Stimulated activated CD4-positive, alpha-beta T cell treated with anti-CD3 and anti-CD28 coated beads, Interleukin-12 subunit alpha, Interleukin-12 subunit beta, amount 100 ng/mL, for 24 hours (primary cell): ENCODE measurements at regions not wholly inside any gene's neighbourhood (a gene's known extent, or its start where the extent isn't known, plus 50 kb on each side); places are given as distances from the start of the nearest gene placed in this dataset.
"Not testable (repeated sequence)": the region's sequence is repeated elsewhere in the genome, so short reads cannot be mapped to it uniquely, and the experiment has no call there.

ENCODE experiments used
- DNase-seq, 2 experiments: peaks; one replicate each; pipeline ENCODE4 v3.0.0-alpha.2; 2020; ENCODE audit warnings: low read depth in 2 of 2

DNA sequence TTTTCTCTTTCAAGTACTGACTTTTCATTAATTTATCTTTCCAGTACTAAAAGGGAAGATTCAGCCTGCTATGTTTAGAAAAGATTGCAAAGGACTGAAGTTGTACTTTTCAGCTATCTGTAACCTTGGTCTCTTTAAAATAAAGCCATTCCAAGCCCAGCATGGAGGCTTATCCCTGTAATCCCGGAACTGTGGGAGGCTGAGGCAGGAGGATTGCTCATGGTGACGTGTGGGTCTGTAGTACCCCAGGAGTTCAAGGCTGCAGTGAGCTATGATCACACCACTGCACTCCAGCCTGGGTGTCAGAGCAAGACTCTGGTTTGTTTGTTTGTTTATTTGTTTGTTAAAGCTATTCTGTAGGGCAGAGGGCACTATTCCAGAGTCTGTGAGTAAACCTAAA, 50.6 kb upstream of the TMEM170B start:
- DNase-seq = no peak

DNA sequence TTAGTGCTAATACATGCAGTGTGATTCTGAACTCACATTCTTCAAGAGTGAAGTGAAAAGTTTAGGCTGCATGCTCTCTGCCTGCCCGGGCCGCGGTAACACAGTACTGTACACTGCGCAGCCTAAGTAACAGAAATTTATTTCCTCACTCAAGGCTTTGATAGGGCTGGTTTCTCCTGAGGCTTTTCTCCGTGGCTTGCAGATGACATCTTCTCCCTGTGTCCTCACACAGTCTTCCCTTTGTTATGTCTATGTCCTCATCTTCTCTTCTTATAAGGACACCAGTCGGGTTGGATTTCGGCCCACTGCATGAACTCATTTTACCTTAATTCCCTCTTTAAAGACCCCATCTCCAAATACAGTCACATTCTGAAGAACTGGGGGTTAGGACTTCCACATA, 51.1 kb upstream of the TMEM170B start:
- no peak for DNase-seq

DNA sequence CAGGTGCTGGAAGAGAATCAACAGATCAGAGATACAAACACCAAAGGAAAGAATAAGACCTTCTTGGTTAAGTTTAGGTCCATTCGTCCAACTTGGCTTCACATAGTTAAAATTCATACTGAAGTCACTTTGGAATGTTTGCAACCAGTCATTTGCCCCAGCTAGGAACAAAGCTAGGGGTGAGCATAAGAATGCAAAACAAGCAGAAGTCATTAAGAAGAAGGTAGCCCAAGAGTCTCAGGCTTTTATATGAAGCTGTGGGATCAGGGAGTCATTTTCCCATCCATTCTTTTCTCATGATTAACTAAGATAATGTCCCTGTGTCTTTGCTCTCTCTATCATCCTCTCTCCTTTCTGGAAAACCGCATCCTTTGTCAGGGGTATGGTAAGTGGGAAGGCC, 51.5 kb upstream of the TMEM170B start:
- DNase-seq = no peak

DNA sequence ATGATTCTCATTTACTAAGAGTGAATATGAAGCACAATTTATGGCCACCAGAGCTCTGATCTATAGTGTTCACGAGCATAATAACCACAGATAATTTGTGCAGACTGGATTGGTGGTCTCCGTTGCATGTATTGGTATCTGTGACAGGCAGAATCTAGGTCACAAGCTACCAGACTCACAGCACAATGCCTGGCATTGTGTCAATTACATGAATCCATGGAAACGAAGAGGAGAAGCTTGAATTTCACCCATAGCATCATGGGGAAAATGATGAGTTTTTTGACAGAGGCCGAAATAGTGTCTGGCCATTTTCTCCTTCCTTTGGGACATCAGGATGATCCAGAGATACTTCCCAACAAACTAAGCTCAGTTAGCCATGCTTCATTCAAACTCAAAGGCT, 52.3 kb upstream of the TMEM170B start:
- no peak for DNase-seq

DNA sequence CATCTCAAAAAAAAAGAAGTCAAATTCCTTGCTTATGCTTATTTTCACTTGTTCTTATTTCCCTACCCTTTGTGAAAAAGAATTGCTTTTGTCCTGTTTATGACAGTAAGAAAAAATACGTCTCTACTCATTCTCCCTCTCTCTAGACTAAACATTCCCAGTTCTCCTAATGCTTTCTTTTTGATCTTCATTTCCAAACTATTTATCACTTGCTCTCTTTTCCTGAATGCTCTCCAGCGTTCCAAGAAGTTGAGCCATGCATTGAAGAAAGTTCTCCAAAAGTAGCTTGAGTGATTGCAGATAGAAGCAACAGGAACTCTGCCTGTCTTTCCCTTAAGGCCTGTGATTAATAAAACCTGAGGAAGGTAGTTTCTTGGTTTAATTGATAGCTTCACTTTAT, 53.1 kb upstream of the TMEM170B start:
- no peak for DNase-seq

DNA sequence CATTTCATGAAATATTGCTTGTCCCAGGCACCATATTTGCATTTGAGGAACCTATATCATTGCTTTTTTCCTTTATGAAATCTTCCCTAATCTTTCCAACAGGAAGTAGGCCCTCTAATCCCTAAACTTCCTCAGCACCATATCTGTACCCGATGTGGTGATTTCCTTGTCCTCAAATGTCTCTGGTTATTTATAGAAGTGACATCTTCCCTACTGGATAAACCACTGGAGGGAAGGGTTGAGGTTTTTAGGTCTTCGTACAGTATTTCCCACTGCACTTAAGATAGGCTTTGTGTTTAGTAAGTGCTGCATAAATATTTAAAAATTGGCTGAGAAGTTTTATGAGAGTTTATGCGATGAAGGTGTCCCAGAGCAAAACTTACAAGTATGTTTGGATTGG, 54.9 kb upstream of the TMEM170B start:
- no peak for DNase-seq

DNA sequence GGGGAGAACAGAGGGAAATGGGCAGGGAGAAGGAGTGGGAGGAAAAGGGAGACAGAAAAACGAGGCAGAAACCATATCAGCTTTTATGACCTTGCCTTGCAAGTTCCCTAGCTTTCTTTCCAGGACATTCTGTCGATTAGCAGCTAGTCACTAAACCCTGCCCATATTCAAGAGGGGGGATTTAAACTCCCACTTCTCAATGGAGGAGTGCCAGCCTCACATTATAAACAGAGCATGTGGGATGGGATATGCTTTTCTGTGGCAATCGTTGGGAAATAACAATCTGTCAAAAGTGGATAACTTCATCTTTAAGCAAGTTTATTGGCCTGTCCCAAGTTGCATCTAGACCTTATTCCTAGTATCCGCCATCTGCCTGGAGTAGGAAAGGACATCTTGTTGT, 57.0 kb upstream of the TMEM170B start:
- DNase-seq = no peak

DNA sequence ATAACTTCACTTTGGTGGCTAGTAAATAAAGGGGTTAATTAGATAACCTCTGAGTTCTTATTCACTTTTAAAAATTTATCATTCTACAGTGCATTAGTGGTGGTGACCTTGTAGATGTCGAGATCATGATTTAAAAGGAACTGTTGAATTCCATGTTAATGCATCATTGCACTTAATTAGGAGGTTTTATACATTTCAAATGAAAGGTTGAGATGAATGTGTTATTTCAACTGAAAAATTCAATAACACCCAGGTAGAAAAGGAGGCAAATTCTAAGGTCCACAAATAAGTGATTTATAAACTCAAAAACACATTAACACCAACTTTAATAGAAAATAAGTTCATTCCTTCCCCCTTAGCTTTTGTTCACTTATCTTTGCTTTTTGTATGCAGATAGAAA, 58.3 kb upstream of the TMEM170B start:
- DNase-seq = no peak

DNA sequence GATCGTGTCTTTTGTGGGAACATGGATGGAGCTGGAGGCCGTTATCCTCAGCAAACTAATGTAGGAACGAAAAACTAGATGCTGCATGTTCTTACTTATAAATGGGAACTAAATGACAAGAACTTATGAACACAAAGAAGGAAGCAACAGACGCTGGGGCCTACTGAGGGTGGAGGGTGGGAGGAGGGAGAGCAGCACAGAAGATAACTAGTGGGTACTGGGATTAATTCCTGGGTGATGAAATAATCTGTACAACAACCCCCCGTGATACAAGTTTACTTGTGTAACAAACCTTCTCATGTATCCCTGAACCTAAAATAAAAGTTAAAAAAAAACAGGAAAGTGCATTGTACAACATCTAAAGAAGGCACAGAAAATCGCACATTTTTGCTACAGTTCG, 59.0 kb upstream of the TMEM170B start:
- DNase-seq = no peak

DNA sequence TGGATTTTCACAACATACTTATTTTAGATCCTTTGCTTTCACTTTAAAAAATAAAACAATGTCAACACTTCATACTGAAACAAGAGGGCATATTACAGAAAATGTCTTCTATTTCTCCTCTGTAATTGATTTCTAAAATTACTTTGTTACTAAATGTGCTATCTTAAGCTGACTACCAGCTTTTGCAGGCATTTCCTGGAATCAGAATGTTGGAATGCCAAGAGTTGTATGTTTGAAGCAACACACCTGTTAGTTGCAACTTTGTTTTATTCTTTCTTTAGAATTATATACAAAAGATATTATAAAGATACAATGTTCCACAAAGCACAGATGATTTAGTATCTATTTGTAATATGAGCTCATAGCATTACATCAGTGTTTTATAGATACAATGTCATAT, 62.5 kb upstream of the TMEM170B start:
- no peak for DNase-seq

DNA sequence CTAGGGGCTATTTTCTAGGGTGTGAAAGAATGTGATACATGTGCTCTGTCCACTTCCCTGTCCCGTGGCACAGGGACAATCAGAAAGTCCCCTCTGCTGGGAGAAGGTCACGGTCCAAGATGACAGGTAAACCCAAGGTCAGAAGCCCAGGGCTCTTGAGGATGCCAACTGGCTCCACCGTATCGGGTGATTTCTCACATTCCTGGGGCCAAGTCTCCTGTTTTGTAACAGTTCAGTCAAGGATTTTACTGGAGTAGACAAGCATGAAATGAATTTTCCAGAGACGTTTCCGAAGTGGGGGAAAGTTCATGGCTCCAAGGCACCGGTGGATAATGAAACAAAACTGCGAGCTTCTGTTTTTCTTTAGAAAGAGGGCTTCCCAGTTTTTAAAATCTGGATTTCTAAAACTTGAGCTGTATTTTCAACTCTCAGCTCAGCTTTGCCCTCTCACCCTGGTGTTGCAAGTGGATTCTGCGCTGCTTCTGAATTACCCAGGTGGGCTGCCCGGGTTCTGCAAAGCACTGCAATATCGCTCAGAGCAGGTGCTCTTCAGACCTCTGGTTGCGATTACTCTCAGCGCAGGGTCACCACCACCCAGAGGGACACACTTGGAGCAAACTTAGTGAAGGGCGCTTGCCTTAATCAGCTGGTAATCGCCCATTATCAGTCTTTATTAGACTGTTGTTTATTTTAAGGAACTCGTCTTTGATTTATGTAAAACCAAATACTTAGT, 64.4 kb upstream of the TMEM170B start:
- DNase-seq = no peak

DNA sequence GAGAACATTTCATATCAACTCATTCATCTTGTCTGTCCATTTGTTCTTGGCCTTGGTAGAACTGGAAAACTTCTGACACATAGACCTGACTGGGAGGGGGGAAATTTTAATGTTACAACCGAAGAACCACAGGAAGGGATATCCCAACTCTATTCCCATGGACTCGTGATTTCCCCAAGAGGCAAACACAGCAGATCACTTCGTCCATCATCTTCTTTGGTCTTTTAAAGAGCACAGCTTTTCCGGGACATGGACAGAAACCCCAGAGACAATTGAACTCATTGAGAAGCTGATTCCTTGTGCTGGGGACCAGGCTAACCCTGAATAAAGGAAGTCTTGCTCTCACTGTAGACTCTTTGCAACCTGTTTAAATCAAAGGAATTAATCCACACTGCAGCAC, 66.3 kb upstream of the TMEM170B start:
- DNase-seq = no peak

DNA sequence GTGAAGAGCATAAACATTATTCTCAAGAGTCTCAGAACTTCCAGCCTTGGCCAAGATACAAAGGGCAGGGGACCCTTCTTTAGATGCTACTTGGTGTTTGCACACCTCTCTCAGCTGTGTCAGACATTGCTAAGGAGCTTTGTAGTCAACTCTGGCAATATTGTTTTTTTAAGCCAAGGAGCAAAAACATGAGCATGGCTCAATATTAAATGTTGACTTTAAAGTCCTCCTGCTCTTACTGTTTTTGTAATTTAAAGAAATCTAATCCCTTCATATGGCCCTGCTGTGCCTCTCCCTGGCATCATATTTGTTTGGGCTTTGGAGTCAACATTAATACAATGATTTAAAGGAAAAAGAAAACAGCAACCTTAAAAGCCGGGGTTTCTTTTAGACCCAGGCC, 67.9 kb upstream of the TMEM170B start:
- no peak for DNase-seq

DNA sequence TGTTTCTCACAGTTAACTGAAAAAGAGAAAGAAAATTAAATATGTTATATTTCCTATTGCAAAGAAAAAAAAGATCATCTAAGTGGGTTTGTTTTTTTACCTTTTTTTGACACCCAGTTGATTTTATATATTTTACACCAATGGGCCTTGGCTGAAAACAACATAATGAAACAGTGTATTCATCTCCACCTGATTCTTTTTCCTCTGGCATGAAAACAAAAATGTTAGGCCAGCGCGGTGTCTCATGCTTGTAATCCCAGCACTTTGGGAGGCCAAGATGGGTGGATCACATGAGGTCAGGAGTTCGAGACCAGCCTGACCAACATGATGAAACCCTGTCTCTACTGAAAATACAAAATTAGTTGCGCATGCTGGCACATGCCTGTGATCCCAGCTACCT, 69.3 kb upstream of the TMEM170B start:
- DNase-seq = not testable (repeated sequence)

DNA sequence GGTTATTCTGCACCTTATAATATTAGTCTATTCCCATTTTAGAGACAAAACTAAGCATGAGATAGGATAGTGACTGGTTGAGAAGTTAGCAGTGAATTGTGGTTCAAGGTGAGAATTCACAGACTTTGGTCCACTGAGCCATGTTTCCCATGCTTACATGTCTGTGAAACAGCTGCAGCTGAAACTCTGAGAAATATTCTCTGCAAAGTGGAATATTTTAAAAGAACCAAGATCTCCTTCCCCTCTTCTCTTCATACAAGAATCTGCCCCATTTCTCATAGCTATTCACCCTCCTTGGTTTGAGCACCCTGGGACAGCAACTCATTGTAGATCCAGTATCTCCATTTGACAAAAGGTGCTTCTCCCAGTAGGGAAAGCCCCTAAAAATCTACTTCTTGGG, 70.2 kb upstream of the TMEM170B start:
- no peak for DNase-seq

DNA sequence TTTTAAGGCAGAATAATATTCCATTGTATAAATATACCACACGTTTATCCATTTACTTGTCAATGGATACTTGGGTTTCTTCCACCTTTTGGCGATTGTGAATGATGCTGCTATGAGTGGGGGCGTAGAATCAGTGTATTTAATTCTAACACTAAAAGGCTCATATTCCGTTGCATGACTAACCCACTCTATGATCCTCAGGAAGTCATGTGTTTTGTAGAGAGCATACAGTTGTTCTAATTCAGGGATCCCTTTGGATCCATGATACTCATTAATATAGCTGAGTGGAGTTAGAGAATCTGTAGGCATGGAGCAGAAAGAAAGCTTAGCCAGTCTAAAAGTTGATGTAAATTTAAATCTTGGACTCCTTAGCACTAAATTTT, 74.2 kb upstream of the TMEM170B start:
- no peak for DNase-seq

DNA sequence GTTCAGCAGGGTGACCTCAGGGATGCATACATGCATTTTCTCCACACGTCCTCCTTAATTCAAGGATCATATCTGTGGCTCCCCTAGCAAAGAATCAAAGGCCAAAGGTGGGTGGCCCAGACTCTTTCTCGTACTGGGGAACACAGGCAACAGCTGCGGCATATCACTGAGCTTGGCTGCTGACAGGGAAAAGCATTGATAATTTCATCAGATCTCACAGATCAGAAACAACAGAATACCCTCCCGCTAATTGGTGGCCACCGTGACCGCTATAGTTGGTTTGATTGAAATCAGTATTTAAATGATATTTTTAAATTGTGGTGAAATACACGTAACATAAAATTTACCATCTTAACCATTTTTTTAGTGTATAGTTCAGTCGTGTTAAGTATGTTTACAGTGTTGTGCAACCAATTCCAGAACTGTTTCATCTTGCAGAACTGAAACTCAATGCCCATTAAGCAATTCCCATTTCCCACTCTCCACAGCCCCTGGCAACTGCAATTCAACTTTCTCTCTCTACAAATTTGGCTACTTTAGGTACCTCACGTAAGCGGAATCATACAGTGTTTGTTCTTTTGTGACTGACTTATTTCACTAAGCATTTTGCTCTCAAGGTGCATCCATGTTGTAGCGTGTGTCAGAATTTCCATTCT, 74.7 kb upstream of the TMEM170B start:
- DNase-seq = no peak

DNA sequence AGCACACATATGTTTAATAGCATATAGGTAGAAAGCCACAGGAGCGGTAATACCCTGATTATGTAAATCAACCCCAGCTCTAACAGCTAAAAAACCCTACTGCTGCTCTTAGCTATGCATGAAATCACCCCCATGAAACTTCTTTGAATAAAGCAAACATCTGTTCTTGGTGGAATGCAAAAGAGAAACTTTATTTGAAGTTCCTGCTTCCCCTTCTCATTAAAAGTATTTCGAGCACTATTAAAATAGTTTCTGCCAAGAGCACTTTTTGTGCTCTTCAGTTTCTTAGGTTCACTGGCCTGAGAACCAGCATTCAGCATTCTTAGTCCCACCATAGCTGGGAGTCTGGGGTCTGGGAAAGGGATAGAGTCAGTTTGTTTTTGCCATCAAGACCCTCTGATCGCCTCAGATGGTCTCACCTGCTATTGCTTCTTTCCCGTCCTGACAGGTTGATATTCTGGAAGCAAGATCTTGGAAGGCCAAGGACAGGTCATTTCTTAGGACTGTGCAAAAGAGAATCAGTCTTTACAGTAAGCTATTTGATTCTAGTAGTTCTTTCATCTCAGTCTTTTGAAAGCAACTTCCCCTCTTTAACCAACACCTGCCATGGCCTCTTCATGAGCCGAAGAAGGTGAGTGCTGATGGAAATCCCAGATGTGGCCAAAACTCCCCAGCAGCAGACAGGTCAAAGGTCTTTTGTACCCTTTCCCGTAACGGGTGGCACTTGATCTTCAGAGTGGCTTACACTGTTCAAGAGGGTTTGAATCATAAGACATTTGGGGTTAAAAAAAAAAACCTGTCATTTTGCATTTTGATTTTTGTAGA, 76.5 kb upstream of the TMEM170B start:
- DNase-seq = no peak

DNA sequence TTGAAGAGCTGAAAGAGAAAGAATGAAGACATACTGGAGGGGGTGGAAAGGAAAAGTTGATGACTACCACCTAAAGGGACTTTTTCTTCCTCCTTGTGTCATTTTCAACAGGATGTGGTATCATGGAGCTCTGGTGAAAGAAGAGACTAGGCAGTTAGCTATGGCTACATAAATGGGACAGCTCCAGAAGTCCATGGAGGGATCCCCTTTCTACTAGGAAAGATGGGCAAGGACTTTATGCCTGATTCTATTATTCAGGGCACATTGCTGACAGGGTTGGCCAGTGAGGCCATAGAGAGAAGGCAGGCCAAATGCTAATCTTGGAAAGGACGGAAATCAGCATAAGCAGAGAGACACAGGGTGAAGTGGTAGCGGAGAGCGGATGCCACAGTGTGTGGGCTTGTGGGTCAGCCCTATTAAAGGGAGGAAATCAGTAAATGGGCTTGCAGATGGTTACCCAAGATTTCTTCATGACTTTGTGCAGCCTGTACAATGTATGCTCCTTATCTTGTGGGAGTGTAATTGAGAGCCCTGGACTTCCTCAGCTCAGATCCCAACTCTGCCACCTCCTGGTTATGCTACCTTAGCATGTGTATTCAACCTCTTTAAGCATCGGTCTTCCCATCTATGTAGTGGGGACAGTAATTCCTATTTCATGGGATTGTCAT, 77.4 kb upstream of the TMEM170B start:
- no peak for DNase-seq

DNA sequence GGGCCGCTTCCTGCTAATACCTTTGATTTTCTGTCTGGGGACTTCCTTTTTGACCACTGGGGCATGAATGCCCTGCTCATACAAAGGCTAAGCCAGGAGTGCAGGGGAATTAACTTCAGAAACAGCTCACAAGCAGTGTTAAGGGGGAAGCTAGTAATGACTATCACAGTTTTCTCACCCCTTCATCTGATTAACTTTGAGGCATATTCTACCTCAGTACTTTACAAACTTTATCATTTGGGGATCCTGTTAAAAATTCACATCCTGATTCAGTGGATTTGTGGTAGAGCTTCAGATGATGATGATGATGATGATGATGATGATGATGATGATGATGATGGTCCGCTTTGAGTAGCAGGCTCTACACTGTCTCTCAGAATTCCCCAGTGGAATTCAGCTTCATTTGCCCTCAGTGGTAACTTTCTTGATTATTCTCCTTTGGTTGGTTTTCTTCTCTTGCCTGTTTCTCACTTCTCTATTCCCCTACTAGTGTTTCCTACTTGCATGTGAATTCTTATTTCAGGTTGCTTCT, 78.4 kb upstream of the TMEM170B start:
- no peak for DNase-seq

DNA sequence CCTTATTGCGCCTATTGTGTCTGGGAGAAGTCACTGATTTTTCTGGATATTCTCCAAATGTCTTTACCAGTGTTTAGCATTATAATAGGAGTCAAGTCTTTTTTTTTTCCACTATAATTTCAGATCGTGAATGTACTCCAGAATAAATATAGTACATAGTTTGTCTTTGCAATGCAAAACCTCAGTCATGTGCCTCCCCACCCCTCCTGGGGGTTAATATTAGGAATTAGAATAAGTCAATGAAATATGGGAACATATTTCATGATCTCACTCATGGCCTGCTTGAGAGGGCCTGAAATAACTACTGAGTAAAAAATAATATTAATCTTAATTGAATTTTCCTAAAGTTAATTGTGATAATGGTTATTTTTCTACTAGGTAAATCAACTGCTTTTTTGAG, 79.0 kb upstream of the TMEM170B start:
- DNase-seq = no peak

DNA sequence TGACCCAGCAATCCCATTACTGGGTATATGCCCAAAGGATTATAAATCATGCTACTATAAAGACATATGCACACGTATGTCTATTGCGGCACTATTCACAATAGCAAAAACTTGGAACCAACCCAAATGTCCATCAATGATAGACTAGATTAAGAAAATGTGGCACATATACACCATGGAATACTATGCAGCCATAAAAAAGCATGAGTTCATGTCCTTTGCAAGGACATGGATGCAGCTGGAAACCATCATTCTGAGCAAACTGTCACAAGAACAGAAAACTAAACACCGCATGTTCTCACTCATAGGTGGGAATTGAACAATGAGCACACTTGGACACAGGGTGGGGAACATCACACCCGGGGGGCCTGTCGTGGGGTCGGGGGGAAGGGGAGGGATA, 80.1 kb upstream of the TMEM170B start:
- DNase-seq = not testable (repeated sequence)
